Transverse colon (tissue), 4 donors: ENCODE measurements at regions not wholly inside any gene's neighbourhood (a gene's known extent, or its start where the extent isn't known, plus 50 kb on each side); places are given as distances from the start of the nearest gene placed in this dataset.

Experiments used
- DNase-seq: peaks from one replicate; pipeline ENCODE4 v3.0.0-alpha.2; 2019
- H3K27ac ChIP-seq, 4 donors: fragments of 200-600 bp; sonication (generic); 2 replicates each; pipeline ENCODE4 v1.5.1; 2016 to 2018; ENCODE audit warnings: inconsistent platforms in 4 of 4
- H3K27me3 ChIP-seq: fragments of 200-600 bp; sonication (generic); 2 replicates; pipeline ENCODE4 v1.5.1; 2017; ENCODE audit warnings: inconsistent platforms
- H3K36me3 ChIP-seq, 4 donors: fragments of 200-600 bp; sonication (generic); 2 replicates each; pipeline ENCODE4 v1.5.1; 2017 to 2019; ENCODE audit warnings: inconsistent platforms in 4 of 4
- H3K4me1 ChIP-seq, 4 donors: fragments of 200-600 bp; sonication (generic); 2 replicates each; pipeline ENCODE4 v1.5.1; 2017 to 2020; ENCODE audit warnings: inconsistent platforms in 4 of 4
- H3K4me3 ChIP-seq, 4 donors: fragments of 200-600 bp; sonication (generic); 1 replicate in 1 of 4; 2 replicates in 3 of 4; pipeline versions ENCODE4 v1.5.1 to v1.6.1; 2017 to 2019; ENCODE audit warnings: inconsistent platforms in 4 of 4
- H3K9me3 ChIP-seq, 2 donors: fragments of 200-600 bp; sonication (generic); 2 replicates each; pipeline ENCODE4 v1.5.1; 2017 to 2019; ENCODE audit warnings: inconsistent platforms in 2 of 2
- EP300 ChIP-seq: sonication (generic); formaldehyde crosslinking; IDR thresholded peaks from one replicate; pipeline ENCODE4 v1.6.1; 2017; ENCODE audit warnings: antibody characterized with exemption, low read depth
- POLR2A ChIP-seq: fragments of 450-650 bp; IDR thresholded peaks from one replicate; pipeline ENCODE4 v1.6.1; 2016; ENCODE audit warnings: antibody characterized with exemption, mild to moderate bottlenecking, moderate library complexity
- POLR2AphosphoS5 ChIP-seq, 3 donors: sonication (generic); formaldehyde crosslinking; IDR thresholded peaks; one replicate each; pipeline ENCODE4 v1.6.1; 2016; ENCODE audit warnings: antibody characterized with exemption in 3 of 3
- WGBS, 2 donors: methylation state at CpG; one replicate each; pipeline ENCODE4 v1.1.5; 2018; ENCODE audit warnings: low coverage in 1 of 2; 5-methylcytosine and 5-hydroxymethylcytosine counted together
- in situ Hi-C, 4 donors: fragments of 200-750 bp; cut with MboI; loops; one replicate each; pipeline versions ENCODE4 v1.15.0 to v1.15.1; 2017; ENCODE audit warnings: low sequenced_read_pairs in 3 of 4, low pct_ligation_motif_present in 1 of 4, low pct_unique_long_range_greater_than_20kb in 1 of 4
- intact Hi-C: fragments of 100-400 bp; cut with DNase I; formaldehyde crosslinking; loops from one replicate; pipeline ENCODE4 v1.15.1; 2023; ENCODE audit warnings: low total_unique reads
- TF ChIP-seq, protein P1 (sequence below), 5 experiments: fragments of 200-600 bp in 3 of 5; fragments of 450-650 bp in 2 of 5; sonication (generic) in 3 of 5; IDR thresholded peaks; 1 replicate in 2 of 5; 2 replicates in 3 of 5; pipeline ENCODE4 v1.5.1; 2016 to 2017; ENCODE audit warnings: antibody characterized with exemption in 5 of 5, inconsistent platforms in 3 of 5, mild to moderate bottlenecking in 2 of 5, moderate library complexity in 1 of 5

DNA sequence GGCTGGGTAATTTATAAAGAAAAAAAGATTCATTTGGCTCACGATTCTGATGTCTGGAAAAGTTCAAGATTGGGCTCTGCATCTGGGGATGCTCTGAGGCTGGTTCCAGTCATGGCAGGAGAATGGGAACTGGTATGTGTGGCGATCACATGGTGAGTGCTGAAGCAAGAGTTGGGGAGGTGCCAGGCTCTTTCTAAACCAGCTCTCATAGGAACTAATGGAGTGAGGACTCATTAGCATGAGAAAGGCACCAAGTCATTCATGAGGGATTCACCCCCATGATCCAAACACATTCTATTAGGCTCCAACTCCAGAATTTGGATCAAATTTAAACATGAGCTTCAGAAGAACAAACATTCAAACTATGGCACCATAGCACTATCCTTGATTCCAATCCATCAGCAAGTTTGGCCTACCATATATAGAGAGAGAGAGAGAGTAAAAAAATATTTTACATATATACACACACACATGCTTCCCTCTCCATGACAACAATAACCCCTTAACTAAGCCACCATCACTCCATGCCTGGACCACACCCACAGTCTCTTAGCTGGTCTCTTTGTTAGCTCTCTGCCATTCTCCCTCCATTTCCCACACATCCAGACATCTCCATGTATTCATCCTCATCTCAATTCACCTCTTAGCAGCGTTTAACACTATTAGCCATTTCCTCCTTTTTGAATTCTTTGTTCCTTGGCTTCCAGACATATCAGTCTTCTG lies 57.9 kb downstream of the NPY start:
- Histone ChIP-seq H3K36me3 (no peaks in the 10 kb centered on the region), H3K27me3 (no peaks in the 10 kb centered on the region), H3K9me3 (no peaks in the 10 kb centered on the region), H3K4me3 (no peak overlapping the region), H3K4me1 (no peaks in the 10 kb centered on the region), H3K27ac (no peak overlapping the region)
- in situ Hi-C loops (no loop called here), intact Hi-C loops (no loop called here)
- TF ChIP-seq EP300: no peak
- TF ChIP-seq POLR2A: no peak
- TF ChIP-seq, protein P1, sequence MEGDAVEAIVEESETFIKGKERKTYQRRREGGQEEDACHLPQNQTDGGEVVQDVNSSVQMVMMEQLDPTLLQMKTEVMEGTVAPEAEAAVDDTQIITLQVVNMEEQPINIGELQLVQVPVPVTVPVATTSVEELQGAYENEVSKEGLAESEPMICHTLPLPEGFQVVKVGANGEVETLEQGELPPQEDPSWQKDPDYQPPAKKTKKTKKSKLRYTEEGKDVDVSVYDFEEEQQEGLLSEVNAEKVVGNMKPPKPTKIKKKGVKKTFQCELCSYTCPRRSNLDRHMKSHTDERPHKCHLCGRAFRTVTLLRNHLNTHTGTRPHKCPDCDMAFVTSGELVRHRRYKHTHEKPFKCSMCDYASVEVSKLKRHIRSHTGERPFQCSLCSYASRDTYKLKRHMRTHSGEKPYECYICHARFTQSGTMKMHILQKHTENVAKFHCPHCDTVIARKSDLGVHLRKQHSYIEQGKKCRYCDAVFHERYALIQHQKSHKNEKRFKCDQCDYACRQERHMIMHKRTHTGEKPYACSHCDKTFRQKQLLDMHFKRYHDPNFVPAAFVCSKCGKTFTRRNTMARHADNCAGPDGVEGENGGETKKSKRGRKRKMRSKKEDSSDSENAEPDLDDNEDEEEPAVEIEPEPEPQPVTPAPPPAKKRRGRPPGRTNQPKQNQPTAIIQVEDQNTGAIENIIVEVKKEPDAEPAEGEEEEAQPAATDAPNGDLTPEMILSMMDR (IDR thresholded peaks at IDR 0.05): no peak
- no peak for TF ChIP-seq POLR2AphosphoS5 (IDR thresholded peaks at IDR 0.05)
- WGBS, 2 donors: 60 to 74% methylated on average over 2 to 3 of the region's 3 CpGs
- no peak for DNase-seq

DNA sequence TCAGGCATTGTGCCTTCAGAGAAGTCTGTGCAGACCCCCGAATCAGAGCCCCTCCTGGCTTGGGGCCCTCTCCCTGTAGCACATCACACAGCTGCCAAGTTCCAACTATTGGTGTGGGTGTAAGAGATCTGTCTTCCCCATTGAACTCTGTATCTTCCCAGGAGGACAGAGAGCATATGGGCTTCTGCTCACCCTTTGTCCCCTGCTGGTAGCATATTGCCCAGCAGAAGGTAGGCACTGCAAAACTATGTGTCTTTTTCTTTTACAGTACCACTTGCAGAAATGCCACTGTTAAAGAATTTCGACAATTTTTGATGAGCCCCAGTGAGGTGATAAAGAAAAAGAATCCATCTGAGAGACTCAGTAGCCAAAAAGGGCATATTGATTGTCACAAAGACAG lies 59.6 kb downstream of the NPY start:
- intact Hi-C loops: no loop called here
- Histone ChIP-seq H3K27me3 (no peaks in the 10 kb centered on the region), H3K4me3 (no peak overlapping the region), H3K9me3 (no peaks in the 10 kb centered on the region), H3K27ac (no peak overlapping the region), H3K4me1 (no peaks in the 10 kb centered on the region), H3K36me3 (no peaks in the 10 kb centered on the region)
- TF ChIP-seq EP300 (no peak), POLR2AphosphoS5 (IDR thresholded peaks at IDR 0.05) (no peak), POLR2A (no peak)
- TF ChIP-seq, protein P1 (IDR thresholded peaks at IDR 0.05): no peak
- 66 to 88% methylated on average over 1 to 2 of the region's 2 CpGs for WGBS, 2 donors
- DNase-seq: no peak
- in situ Hi-C loops: no loop called here

DNA sequence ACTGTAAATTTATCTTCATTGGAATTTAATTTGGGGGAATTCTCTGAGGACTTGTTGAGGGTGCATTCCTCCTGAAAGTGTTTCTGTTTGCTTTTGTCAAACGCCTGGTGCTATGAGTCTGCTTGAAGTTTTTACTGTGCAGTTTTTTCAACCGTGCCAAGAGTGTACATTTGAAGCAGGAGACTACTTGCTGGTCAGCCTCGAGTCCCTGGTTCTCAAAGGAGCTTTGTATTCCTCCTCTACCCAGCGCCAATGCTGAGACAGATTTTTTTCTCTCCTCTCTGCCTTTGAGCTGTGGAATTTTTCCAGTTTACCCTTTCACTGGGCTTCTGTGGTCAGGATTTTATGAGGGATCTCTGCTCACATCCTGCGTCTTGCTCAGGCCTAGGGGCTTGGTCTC lies 62.1 kb downstream of the NPY start:
- DNase-seq: no peak
- no peaks in the 10 kb centered on the region for H3K27me3 ChIP-seq
- no peak for TF ChIP-seq POLR2A
- TF ChIP-seq POLR2AphosphoS5 (IDR thresholded peaks at IDR 0.05): no peak
- TF ChIP-seq, protein P1 (IDR thresholded peaks at IDR 0.05): no peak
- no peak for TF ChIP-seq EP300
- intact Hi-C loops: no loop called here
- WGBS, 2 donors: 21 to 42% methylated on average over 5 of the region's 5 CpGs
- H3K36me3 ChIP-seq: no peaks in the 10 kb centered on the region
- in situ Hi-C loops: no loop called here
- no peak overlapping the region for H3K4me3 ChIP-seq
- no peak overlapping the region for H3K27ac ChIP-seq
- no peaks in the 10 kb centered on the region for H3K9me3 ChIP-seq
- H3K4me1 ChIP-seq: no peaks in the 10 kb centered on the region

DNA sequence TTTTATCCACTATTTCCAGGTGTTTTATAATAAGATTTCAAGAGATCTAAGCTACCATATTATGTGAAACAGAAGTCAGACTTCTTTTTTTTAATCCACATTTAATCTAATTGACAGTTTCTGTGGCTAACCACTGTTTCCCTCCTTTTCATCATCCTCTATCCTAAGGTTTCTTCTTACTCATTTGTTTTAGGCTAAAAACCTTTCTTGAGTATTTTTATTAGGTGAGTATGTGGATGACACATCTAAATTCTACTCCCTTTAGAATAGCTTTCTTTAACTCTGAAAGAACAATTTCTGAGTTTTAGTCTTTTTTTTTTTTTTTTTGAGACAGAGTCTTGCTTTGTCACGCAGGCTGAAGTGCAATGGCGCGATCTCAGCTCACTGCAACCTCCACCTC lies 62.7 kb downstream of the NPY start:
- TF ChIP-seq POLR2AphosphoS5 (IDR thresholded peaks at IDR 0.05) (no peak), POLR2A (no peak), EP300 (no peak)
- TF ChIP-seq, protein P1 (IDR thresholded peaks at IDR 0.05): no peak
- 93 to 95% methylated on average over 3 of the region's 3 CpGs for WGBS, 2 donors
- intact Hi-C loops: no loop called here
- no peaks in the 10 kb centered on the region for H3K27me3 ChIP-seq
- DNase-seq: no peak
- in situ Hi-C loops: no loop called here
- H3K4me1 ChIP-seq: no peaks in the 10 kb centered on the region
- no peaks in the 10 kb centered on the region for H3K9me3 ChIP-seq
- no peak overlapping the region for H3K27ac ChIP-seq
- H3K4me3 ChIP-seq: no peak overlapping the region
- H3K36me3 ChIP-seq: no peaks in the 10 kb centered on the region
